ENCODE measurements at regions not wholly inside any gene's neighbourhood (a gene's known extent, or its start where the extent isn't known, plus 50 kb on each side); places are given as distances from the start of the nearest gene placed in this dataset.

- no peak for TF ChIP-seq CTCF (IDR thresholded peaks at IDR 0.05; ENCODE audit: low read depth, low read length, missing control alignments)
- no peak for DNase-seq (ENCODE audit: extremely low read depth, low read depth)
- H3K4me3 ChIP-seq (replicated peaks; ENCODE audit: low read depth, low read length), result no peak overlapping the region
These were observed 75.6 kb upstream of the KL start for GRCh38 chr13:32940601-32941000.

- H3K4me3 ChIP-seq (replicated peaks; ENCODE audit: low read depth, low read length), result no peak overlapping the region
- no peak for DNase-seq (ENCODE audit: extremely low read depth, low read depth)
- TF ChIP-seq CTCF (IDR thresholded peaks at IDR 0.05; ENCODE audit: low read depth, low read length, missing control alignments), result no peak
These were observed 74.9 kb upstream of the KL start for GRCh38 chr13:32941368-32941767.

- DNase-seq (ENCODE audit: extremely low read depth, low read depth), result no peak
- TF ChIP-seq CTCF (IDR thresholded peaks at IDR 0.05; ENCODE audit: low read depth, low read length, missing control alignments), result no peak
- H3K4me3 ChIP-seq (replicated peaks; ENCODE audit: low read depth, low read length), result no peak overlapping the region
These were observed 69.7 kb upstream of the KL start for GRCh38 chr13:32946558-32946957.

- no peak for TF ChIP-seq CTCF (IDR thresholded peaks at IDR 0.05; ENCODE audit: low read depth, low read length, missing control alignments)
- H3K4me3 ChIP-seq (replicated peaks; ENCODE audit: low read depth, low read length), result no peak overlapping the region
- no peak for DNase-seq (ENCODE audit: extremely low read depth, low read depth)
These were observed 68.6 kb upstream of the KL start for GRCh38 chr13:32947411-32948276.

- H3K4me3 ChIP-seq (replicated peaks; ENCODE audit: low read depth, low read length), result no peak overlapping the region
- DNase-seq (ENCODE audit: extremely low read depth, low read depth), result no peak
- no peak for TF ChIP-seq CTCF (IDR thresholded peaks at IDR 0.05; ENCODE audit: low read depth, low read length, missing control alignments)
These were observed 66.4 kb upstream of the KL start for GRCh38 chr13:32949820-32950219.

DNA sequence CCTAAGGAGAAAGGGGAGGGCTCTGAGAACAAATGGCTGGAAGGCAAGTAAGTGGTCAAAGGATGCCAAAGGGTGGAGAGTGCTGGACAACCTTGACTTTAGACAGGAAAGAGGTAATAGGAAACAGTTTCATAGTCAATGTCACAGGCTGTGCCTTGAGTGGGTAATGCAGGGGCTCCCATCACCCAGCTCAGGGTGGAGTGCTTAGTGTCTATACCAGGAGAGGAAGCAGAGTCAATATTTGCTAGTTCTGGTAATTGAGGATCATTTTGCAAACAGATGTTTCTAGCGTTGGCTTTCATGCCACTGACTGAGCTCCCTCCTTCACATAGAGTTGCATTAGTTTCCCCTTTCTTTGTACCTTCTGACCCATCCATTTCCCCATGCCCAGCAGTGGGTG lies 64.6 kb upstream of the KL start:
- H3K4me3 ChIP-seq (replicated peaks; ENCODE audit: low read depth, low read length), result no peak overlapping the region
- TF ChIP-seq CTCF (IDR thresholded peaks at IDR 0.05; ENCODE audit: low read depth, low read length, missing control alignments), result no peak
- DNase-seq (ENCODE audit: extremely low read depth, low read depth), result no peak
